Neural progenitor cell (in vitro differentiated cells): ENCODE measurements at regions not wholly inside any gene's neighbourhood (a gene's known extent, or its start where the extent isn't known, plus 50 kb on each side); places are given as distances from the start of the nearest gene placed in this dataset.

Source experiments
- DNase-seq: peaks from one replicate; pipeline ENCODE4 v3.0.0-alpha.2; 2016; ENCODE audit warnings: low spot score
- H2AFZ ChIP-seq: fragments of 200-600 bp; sonication (generic); replicated peaks from 2 replicates; pipeline ENCODE4 v1.6.1; 2016; ENCODE audit warnings: antibody characterized with exemption
- H3F3A ChIP-seq: fragments of 200-600 bp; sonication (generic); 2 replicates; pipeline ENCODE4 v1.6.1; 2016; ENCODE audit warnings: antibody characterized with exemption, low read depth
- H3K27ac ChIP-seq: fragments of 200-600 bp; sonication (generic); 2 replicates; pipeline ENCODE4 v1.5.1; 2016; ENCODE audit warnings: mild to moderate bottlenecking
- H3K27me3 ChIP-seq: fragments of 200-600 bp; sonication (generic); 2 replicates; pipeline ENCODE4 v1.6.1; 2016; ENCODE audit warnings: mild to moderate bottlenecking, moderate library complexity
- H3K36me3 ChIP-seq: fragments of 200-600 bp; sonication (generic); 2 replicates; pipeline ENCODE4 v1.5.1; 2016
- H3K4me1 ChIP-seq: fragments of 200-600 bp; sonication (generic); 2 replicates; pipeline ENCODE4 v1.6.1; 2016; ENCODE audit warnings: mixed run types
- H3K4me2 ChIP-seq: fragments of 200-600 bp; sonication (generic); 2 replicates; pipeline ENCODE4 v1.6.1; 2016
- H3K4me3 ChIP-seq: fragments of 200-600 bp; sonication (generic); 2 replicates; pipeline ENCODE4 v1.5.1; 2016
- H3K79me2 ChIP-seq: fragments of 200-600 bp; sonication (generic); 2 replicates; pipeline ENCODE4 v1.6.1; 2016; ENCODE audit warnings: low read depth
- H3K9ac ChIP-seq: fragments of 200-600 bp; sonication (generic); 2 replicates; pipeline ENCODE4 v1.6.1; 2016
- H3K9me3 ChIP-seq: fragments of 200-600 bp; sonication (generic); 2 replicates; pipeline ENCODE4 v1.5.1; 2016; ENCODE audit warnings: low read depth
- H4K20me1 ChIP-seq: fragments of 200-600 bp; sonication (generic); 2 replicates; pipeline ENCODE4 v1.6.1; 2016; ENCODE audit warnings: low read depth
- H3K27ac Mint-ChIP-seq: 3 replicates; pipeline ENCODE4 v1.8.0; 2021; ENCODE audit warnings: mixed read lengths
- H3K27me3 Mint-ChIP-seq: 2 replicates; pipeline ENCODE4 v1.8.0; 2022; ENCODE audit warnings: low read depth, mild to moderate bottlenecking, inconsistent platforms, moderate library complexity, mixed read lengths; ENCODE audit not compliant: insufficient read depth
- H3K36me3 Mint-ChIP-seq: 3 replicates; pipeline ENCODE4 v1.8.0; 2021; ENCODE audit warnings: mixed read lengths
- H3K4me1 Mint-ChIP-seq: 3 replicates; pipeline ENCODE4 v1.8.0; 2021; ENCODE audit warnings: mixed read lengths
- H3K4me3 Mint-ChIP-seq: 3 replicates; pipeline ENCODE4 v1.8.0; 2021; ENCODE audit warnings: mild to moderate bottlenecking, moderate library complexity, mixed read lengths
- H3K9me3 Mint-ChIP-seq: 3 replicates; pipeline ENCODE4 v1.8.0; 2020; ENCODE audit warnings: mixed read lengths
- EZH2 ChIP-seq: fragments of 200-600 bp; sonication (generic); IDR thresholded peaks from 2 replicates; pipeline ENCODE4 v1.6.1; 2017; ENCODE audit warnings: antibody characterized with exemption, mild to moderate bottlenecking, moderate library complexity
- EZH2phosphoT487 ChIP-seq: fragments of 200-600 bp; sonication (generic); IDR thresholded peaks from 2 replicates; pipeline ENCODE4 v1.6.1; 2017; ENCODE audit warnings: antibody characterized with exemption
- TF ChIP-seq, protein P1 (sequence below): fragments of 200-600 bp; sonication (generic); IDR thresholded peaks from 2 replicates; pipeline ENCODE4 v1.5.1; 2017; ENCODE audit warnings: antibody characterized with exemption, mild to moderate bottlenecking

DNA sequence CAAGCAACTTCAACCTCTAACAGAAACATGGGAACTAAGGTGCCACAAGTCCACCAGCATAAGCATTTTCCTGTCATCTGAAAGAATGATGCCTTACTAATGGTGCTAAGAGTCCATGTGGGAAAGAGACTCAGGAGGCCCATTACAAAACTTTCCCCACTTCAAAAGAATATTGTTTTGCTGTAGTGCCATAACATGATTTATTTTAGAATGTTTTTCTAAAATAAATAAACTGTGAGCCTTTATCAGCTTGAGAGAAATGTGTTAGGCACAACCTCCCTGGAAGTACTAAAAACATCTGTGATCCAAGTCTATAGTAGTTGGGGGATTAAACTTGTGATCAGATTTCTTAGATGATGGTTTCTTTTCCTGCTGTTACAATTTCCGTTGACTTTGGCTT, 330.1 kb upstream of the MAP3K7 start:
- Histone ChIP-seq H3K27ac (no peak overlapping the region), H3K4me2 (no peak overlapping the region), H3K9ac (no peak overlapping the region), H3K27me3 (no peaks in the 10 kb centered on the region), H3K79me2 (no peaks in the 10 kb centered on the region), H2AFZ (no peak overlapping the region), H3K9me3 (no peaks in the 10 kb centered on the region), H3K4me1 (no peaks in the 10 kb centered on the region), H4K20me1 (no peaks in the 10 kb centered on the region), H3K36me3 (peaks cover 3% of the 10 kb centered on the region), H3K4me3 (no peak overlapping the region), H3F3A (no peaks in the 10 kb centered on the region)
- Mint-ChIP-seq H3K27ac (no peak overlapping the region), H3K4me3 (no peak overlapping the region), H3K9me3 (peaks cover 19% of the 10 kb centered on the region), H3K4me1 (no peaks in the 10 kb centered on the region), H3K27me3 (no peaks in the 10 kb centered on the region), H3K36me3 (no peaks in the 10 kb centered on the region)
- no peak for DNase-seq
- TF ChIP-seq EZH2phosphoT487 (no peak), EZH2 (no peak)
- TF ChIP-seq, protein P1, sequence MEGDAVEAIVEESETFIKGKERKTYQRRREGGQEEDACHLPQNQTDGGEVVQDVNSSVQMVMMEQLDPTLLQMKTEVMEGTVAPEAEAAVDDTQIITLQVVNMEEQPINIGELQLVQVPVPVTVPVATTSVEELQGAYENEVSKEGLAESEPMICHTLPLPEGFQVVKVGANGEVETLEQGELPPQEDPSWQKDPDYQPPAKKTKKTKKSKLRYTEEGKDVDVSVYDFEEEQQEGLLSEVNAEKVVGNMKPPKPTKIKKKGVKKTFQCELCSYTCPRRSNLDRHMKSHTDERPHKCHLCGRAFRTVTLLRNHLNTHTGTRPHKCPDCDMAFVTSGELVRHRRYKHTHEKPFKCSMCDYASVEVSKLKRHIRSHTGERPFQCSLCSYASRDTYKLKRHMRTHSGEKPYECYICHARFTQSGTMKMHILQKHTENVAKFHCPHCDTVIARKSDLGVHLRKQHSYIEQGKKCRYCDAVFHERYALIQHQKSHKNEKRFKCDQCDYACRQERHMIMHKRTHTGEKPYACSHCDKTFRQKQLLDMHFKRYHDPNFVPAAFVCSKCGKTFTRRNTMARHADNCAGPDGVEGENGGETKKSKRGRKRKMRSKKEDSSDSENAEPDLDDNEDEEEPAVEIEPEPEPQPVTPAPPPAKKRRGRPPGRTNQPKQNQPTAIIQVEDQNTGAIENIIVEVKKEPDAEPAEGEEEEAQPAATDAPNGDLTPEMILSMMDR: no peak

DNA sequence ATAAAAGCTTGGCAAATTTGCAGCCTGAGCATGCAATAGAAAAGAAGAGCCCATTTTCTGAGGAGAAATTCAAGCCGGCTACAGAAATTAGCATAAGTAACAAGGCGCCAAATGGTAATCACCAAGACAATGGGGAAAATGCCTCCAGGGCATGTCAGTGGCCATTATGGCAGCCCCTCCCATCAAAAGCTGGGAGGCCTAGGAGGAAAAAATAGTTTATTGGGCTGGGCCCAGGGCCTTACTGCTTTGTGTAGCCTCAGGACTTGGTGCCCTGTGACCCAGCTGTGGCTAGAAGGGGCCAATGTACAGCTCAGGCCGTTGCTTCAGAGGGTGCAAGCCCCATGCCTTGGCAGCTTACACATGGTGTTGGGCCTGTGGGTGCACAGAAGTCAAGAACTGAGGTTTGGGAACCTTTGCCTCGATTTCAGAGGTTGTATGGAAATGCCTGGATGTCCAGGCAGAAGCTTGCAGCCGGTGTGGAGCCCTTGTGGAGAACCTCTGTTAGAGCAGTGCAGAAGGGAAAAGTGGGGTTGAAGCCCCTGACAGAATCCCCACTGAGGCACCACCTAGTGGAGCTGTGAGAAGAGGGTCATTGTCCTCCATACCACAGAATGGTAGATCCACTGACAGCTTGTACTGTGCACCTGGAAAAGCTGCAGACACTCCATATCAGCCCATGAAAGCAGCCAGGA, 328.5 kb upstream of the MAP3K7 start:
- Histone ChIP-seq H3K36me3 (no peaks in the 10 kb centered on the region), H2AFZ (no peak overlapping the region), H3K27ac (no peak overlapping the region), H4K20me1 (no peaks in the 10 kb centered on the region), H3K9ac (no peak overlapping the region), H3K4me1 (no peaks in the 10 kb centered on the region), H3K9me3 (no peaks in the 10 kb centered on the region), H3F3A (no peaks in the 10 kb centered on the region), H3K79me2 (no peaks in the 10 kb centered on the region), H3K4me3 (no peak overlapping the region), H3K27me3 (no peaks in the 10 kb centered on the region), H3K4me2 (no peak overlapping the region)
- Mint-ChIP-seq H3K4me3 (no peak overlapping the region), H3K36me3 (no peaks in the 10 kb centered on the region), H3K27ac (no peak overlapping the region), H3K9me3 (peaks cover 19% of the 10 kb centered on the region), H3K4me1 (no peaks in the 10 kb centered on the region), H3K27me3 (no peaks in the 10 kb centered on the region)
- TF ChIP-seq EZH2phosphoT487: no peak
- TF ChIP-seq, protein P1: no peak
- no peak for DNase-seq

DNA sequence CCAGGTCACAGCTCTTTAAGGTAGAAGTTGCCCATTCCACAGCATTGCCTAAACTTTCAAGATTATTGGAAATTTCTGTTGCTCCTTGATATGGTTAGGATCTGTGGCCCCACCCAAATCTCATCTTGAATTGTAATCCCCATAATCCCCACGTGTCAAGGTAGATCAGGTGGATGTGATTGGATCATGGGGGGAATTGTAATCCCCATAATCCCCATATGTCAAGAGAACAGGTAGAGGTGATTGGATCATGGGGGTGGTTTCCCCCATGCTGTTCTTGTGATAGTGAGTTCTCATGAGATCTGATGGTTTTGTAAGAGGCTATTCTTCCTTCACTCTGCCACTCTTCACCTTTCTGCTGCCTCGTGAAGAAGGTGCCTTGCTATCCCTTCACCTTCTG, 327.4 kb upstream of the MAP3K7 start:
- H3K9ac ChIP-seq: no peak overlapping the region
- no peaks in the 10 kb centered on the region for H3F3A ChIP-seq
- H3K27me3 ChIP-seq: no peaks in the 10 kb centered on the region
- H3K9me3 Mint-ChIP-seq: peaks cover 19% of the 10 kb centered on the region
- H3K36me3 ChIP-seq: no peaks in the 10 kb centered on the region
- no peak overlapping the region for H2AFZ ChIP-seq
- H3K4me1 ChIP-seq: no peaks in the 10 kb centered on the region
- H3K79me2 ChIP-seq: no peaks in the 10 kb centered on the region
- no peaks in the 10 kb centered on the region for H3K9me3 ChIP-seq
- H3K4me1 Mint-ChIP-seq: no peaks in the 10 kb centered on the region
- H3K4me3 ChIP-seq: no peak overlapping the region
- no peak overlapping the region for H3K4me3 Mint-ChIP-seq
- H3K27ac ChIP-seq: no peak overlapping the region
- no peak overlapping the region for H3K4me2 ChIP-seq
- no peak for TF ChIP-seq EZH2
- TF ChIP-seq, protein P1: no peak
- TF ChIP-seq EZH2phosphoT487: no peak
- no peak overlapping the region for H3K27ac Mint-ChIP-seq
- no peaks in the 10 kb centered on the region for H3K36me3 Mint-ChIP-seq
- H4K20me1 ChIP-seq: no peaks in the 10 kb centered on the region
- DNase-seq: no peak
- no peaks in the 10 kb centered on the region for H3K27me3 Mint-ChIP-seq
